B cell (primary cell): ENCODE measurements at regions not wholly inside any gene's neighbourhood (a gene's known extent, or its start where the extent isn't known, plus 50 kb on each side); places are given as distances from the start of the nearest gene placed in this dataset.
A peak's percentile ranks its signal among the peaks of the same experiment; 100 is the strongest.

Experiments used
- EZH2 ChIP-seq: IDR thresholded peaks from 2 replicates; pipeline ENCODE4 v1.6.1; 2012; ENCODE audit warnings: borderline replicate concordance, low read depth, mild to moderate bottlenecking, moderate library complexity, low read length; ENCODE audit not compliant: insufficient read depth, poor library complexity, severe bottlenecking
- TF ChIP-seq, protein P1 (sequence below): fragments of 200-600 bp; IDR thresholded peaks from one replicate; pipeline ENCODE4 v1.8.0; 2022; ENCODE audit warnings: antibody characterized with exemption, mild to moderate bottlenecking

DNA sequence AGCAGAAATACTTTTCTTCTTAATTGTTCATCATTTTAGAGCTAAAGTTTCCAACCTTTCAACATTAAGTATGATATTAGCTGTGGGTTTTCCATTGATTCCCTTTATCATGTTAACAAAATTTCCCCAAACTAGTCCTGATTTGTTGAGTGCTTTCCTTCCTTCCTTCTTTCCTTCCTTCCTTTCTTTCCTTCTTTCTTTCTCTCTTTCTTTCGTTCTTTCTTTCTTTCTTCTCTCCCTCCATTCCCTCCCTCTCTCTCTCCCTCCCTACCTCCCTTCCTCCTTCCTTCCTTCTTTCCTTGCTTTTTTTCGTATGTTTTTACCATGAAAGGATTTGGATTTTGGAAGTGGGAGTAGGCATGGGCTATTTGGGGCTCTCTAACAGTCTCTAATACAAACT, 133.5 kb downstream of the LMNTD1 start:
- TF ChIP-seq, protein P1, sequence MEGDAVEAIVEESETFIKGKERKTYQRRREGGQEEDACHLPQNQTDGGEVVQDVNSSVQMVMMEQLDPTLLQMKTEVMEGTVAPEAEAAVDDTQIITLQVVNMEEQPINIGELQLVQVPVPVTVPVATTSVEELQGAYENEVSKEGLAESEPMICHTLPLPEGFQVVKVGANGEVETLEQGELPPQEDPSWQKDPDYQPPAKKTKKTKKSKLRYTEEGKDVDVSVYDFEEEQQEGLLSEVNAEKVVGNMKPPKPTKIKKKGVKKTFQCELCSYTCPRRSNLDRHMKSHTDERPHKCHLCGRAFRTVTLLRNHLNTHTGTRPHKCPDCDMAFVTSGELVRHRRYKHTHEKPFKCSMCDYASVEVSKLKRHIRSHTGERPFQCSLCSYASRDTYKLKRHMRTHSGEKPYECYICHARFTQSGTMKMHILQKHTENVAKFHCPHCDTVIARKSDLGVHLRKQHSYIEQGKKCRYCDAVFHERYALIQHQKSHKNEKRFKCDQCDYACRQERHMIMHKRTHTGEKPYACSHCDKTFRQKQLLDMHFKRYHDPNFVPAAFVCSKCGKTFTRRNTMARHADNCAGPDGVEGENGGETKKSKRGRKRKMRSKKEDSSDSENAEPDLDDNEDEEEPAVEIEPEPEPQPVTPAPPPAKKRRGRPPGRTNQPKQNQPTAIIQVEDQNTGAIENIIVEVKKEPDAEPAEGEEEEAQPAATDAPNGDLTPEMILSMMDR, result peak; percentile 12
- no peak for TF ChIP-seq EZH2
